DMS53 (cell line): ENCODE measurements at regions not wholly inside any gene's neighbourhood (a gene's known extent, or its start where the extent isn't known, plus 50 kb on each side); places are given as distances from the start of the nearest gene placed in this dataset.

Experiments
- DNase-seq: peaks from one replicate; lab custom pipeline; 2025; lab: John Stamatoyannopoulos, UW

GRCh38 chr10:105370692-105371091, 729.6 kb downstream of the SORCS3 start:
- no peak for DNase-seq

GRCh38 chr10:105359708-105360107, 718.6 kb downstream of the SORCS3 start:
- no peak for DNase-seq

- no peak for DNase-seq
Measured at GRCh38 chr10:105358911-105359310, 717.8 kb downstream of the SORCS3 start.

GRCh38 chr10:105356626-105357025, 715.5 kb downstream of the SORCS3 start:
- no peak for DNase-seq

- no peak for DNase-seq
Measured at GRCh38 chr10:105354010-105354409, 712.9 kb downstream of the SORCS3 start.

GRCh38 chr10:105352827-105353226, 711.7 kb downstream of the SORCS3 start:
- no peak for DNase-seq

- no peak for DNase-seq
Measured at GRCh38 chr10:105352281-105352680, 711.2 kb downstream of the SORCS3 start.

GRCh38 chr10:105351187-105351586, 710.1 kb downstream of the SORCS3 start:
- DNase-seq = no peak

GRCh38 chr10:105347487-105347886, 706.4 kb downstream of the SORCS3 start:
- no peak for DNase-seq

GRCh38 chr10:105342606-105343005, 701.5 kb downstream of the SORCS3 start:
- no peak for DNase-seq

- no peak for DNase-seq
Measured at GRCh38 chr10:105339669-105340068, 698.6 kb downstream of the SORCS3 start.

- no peak for DNase-seq
Measured at GRCh38 chr10:105328503-105329133, 687.5 kb downstream of the SORCS3 start.
